NCI-H510A treated with DMSO at 0.1 percent for 48 hours (cell line): ENCODE measurements at regions not wholly inside any gene's neighbourhood (a gene's known extent, or its start where the extent isn't known, plus 50 kb on each side); places are given as distances from the start of the nearest gene placed in this dataset.

ENCODE experiments used
- DNase-seq: peaks from one replicate; lab custom pipeline; 2025; lab: John Stamatoyannopoulos, UW

- DNase-seq: no peak
Measured at GRCh38 chr13:63690672-63691071, 2275.0 kb upstream of the PCDH20 start.

GRCh38 chr13:63684822-63685221 is 2269.2 kb upstream of the PCDH20 start:
- no peak for DNase-seq

- DNase-seq: no peak
Measured at GRCh38 chr13:63680704-63681103, 2265.1 kb upstream of the PCDH20 start.

- no peak for DNase-seq
Measured at GRCh38 chr13:63671296-63671695, 2255.6 kb upstream of the PCDH20 start.

- DNase-seq: no peak
Measured at GRCh38 chr13:63651394-63651793, 2235.7 kb upstream of the PCDH20 start.

GRCh38 chr13:63643543-63643942 is 2227.9 kb upstream of the PCDH20 start:
- no peak for DNase-seq

- peak; percentile 29 for DNase-seq
Measured at GRCh38 chr13:63636316-63636993, 2220.8 kb upstream of the PCDH20 start.

GRCh38 chr13:63632321-63632720 is 2216.7 kb upstream of the PCDH20 start:
- no peak for DNase-seq

- DNase-seq: no peak
Measured at GRCh38 chr13:63631006-63631405, 2215.4 kb upstream of the PCDH20 start.

GRCh38 chr13:63629591-63629990 is 2213.9 kb upstream of the PCDH20 start:
- DNase-seq: no peak

GRCh38 chr13:63628310-63628709 is 2212.7 kb upstream of the PCDH20 start:
- no peak for DNase-seq

- DNase-seq: no peak
Measured at GRCh38 chr13:63625869-63626268, 2210.2 kb upstream of the PCDH20 start.

- DNase-seq: no peak
Measured at GRCh38 chr13:63614874-63615612, 2199.4 kb upstream of the PCDH20 start.

GRCh38 chr13:63607153-63607552 is 2191.5 kb upstream of the PCDH20 start:
- no peak for DNase-seq

GRCh38 chr13:63605962-63606361 is 2190.3 kb upstream of the PCDH20 start:
- DNase-seq: no peak

- no peak for DNase-seq
Measured at GRCh38 chr13:63605403-63605802, 2189.8 kb upstream of the PCDH20 start.

- DNase-seq: no peak
Measured at GRCh38 chr13:63595811-63596210, 2180.2 kb upstream of the PCDH20 start.

GRCh38 chr13:63586467-63586866 is 2170.8 kb upstream of the PCDH20 start:
- no peak for DNase-seq

GRCh38 chr13:63578796-63579195 is 2163.1 kb upstream of the PCDH20 start:
- DNase-seq: no peak

- DNase-seq: no peak
Measured at GRCh38 chr13:63567031-63567430, 2151.4 kb upstream of the PCDH20 start.

- no peak for DNase-seq
Measured at GRCh38 chr13:63554157-63554556, 2138.5 kb upstream of the PCDH20 start.

GRCh38 chr13:63551731-63552130 is 2136.1 kb upstream of the PCDH20 start:
- no peak for DNase-seq

GRCh38 chr13:63546524-63546923 is 2130.9 kb upstream of the PCDH20 start:
- no peak for DNase-seq

- no peak for DNase-seq
Measured at GRCh38 chr13:63542770-63543169, 2127.1 kb upstream of the PCDH20 start.
